A549 (cell line): ENCODE measurements at regions not wholly inside any gene's neighbourhood (a gene's known extent, or its start where the extent isn't known, plus 50 kb on each side); places are given as distances from the start of the nearest gene placed in this dataset.

Source experiments
- CTCF ChIP-seq: fragments of >200 bp; sonication (Bioruptor Twin); formaldehyde crosslinking; IDR thresholded peaks from 3 replicates; pipeline ENCODE4 v1.5.1; 2016
- E2F6 ChIP-seq: IDR thresholded peaks from 2 replicates; pipeline ENCODE4 v1.6.1; 2012; ENCODE audit warnings: low read depth, borderline replicate concordance
- NPAS2 ChIP-seq: fragments of 250-450 bp; sonication (Bioruptor Pico); IDR thresholded peaks from 2 replicates; pipeline ENCODE4 v1.8.0; 2022; ENCODE audit warnings: mild to moderate bottlenecking, moderate library complexity, borderline replicate concordance
- RAD21 ChIP-seq, 2 experiments: fragments of >200 bp in 1 of 2; sonication (Bioruptor Twin) in 1 of 2; formaldehyde crosslinking in 1 of 2; IDR thresholded peaks in 1 of 2; conservative IDR thresholded peaks in 1 of 2; 2 replicates in 1 of 2; 3 replicates in 1 of 2; pipeline ENCODE4 v1.6.1; 2012 to 2018; ENCODE audit warnings: inconsistent platforms in 1 of 2
- RFX5 ChIP-seq: fragments of 450-650 bp; IDR thresholded peaks from 2 replicates; pipeline ENCODE4 v1.7.1; 2014; ENCODE audit warnings: antibody characterized with exemption, mild to moderate bottlenecking, moderate library complexity

GRCh38 chr13:112172641-112173251 is 105.8 kb downstream of the SOX1 start:
- TF ChIP-seq CTCF (no peak), RFX5 (no peak), NPAS2 (CRISPR knock-in tag) (no peak), E2F6 (no peak), RAD21 (conservative IDR thresholded peaks at IDR 0.05 in 1 of 2, IDR thresholded peaks at IDR 0.05 in 1 of 2) (no peak)
